ENCODE measurements at regions not wholly inside any gene's neighbourhood (a gene's known extent, or its start where the extent isn't known, plus 50 kb on each side); places are given as distances from the start of the nearest gene placed in this dataset.

- no peak for ATAC-seq (replicated peaks)
- no peak overlapping the region for H3K4me3 Mint-ChIP-seq
- no peaks in the 10 kb centered on the region for H3K4me1 Mint-ChIP-seq
- H3K9me3 Mint-ChIP-seq: peaks cover 3% of the 10 kb centered on the region
- H3K36me3 Mint-ChIP-seq (ENCODE audit: low read depth): no peaks in the 10 kb centered on the region
- H3K27me3 Mint-ChIP-seq: no peaks in the 10 kb centered on the region
- H3K27ac Mint-ChIP-seq: no peak overlapping the region
These were observed 570.6 kb upstream of the CLINT1 start for GRCh38 chr5:158429564-158429963.

- Mint-ChIP-seq H3K27me3 (peaks cover 10% of the 10 kb centered on the region), H3K9me3 (peaks cover 4% of the 10 kb centered on the region), H3K27ac (no peak overlapping the region), H3K36me3 (ENCODE audit: low read depth) (no peaks in the 10 kb centered on the region), H3K4me1 (no peaks in the 10 kb centered on the region), H3K4me3 (no peak overlapping the region)
- ATAC-seq (replicated peaks): no peak
These were observed 564.8 kb upstream of the CLINT1 start for GRCh38 chr5:158423623-158424200.

GRCh38 chr5:158422653-158423515, 563.9 kb upstream of the CLINT1 start:
- Mint-ChIP-seq H3K27me3 (peaks cover 10% of the 10 kb centered on the region), H3K27ac (no peak overlapping the region), H3K9me3 (peaks cover 4% of the 10 kb centered on the region), H3K36me3 (ENCODE audit: low read depth) (no peaks in the 10 kb centered on the region), H3K4me1 (no peaks in the 10 kb centered on the region), H3K4me3 (no peak overlapping the region)
- no peak for ATAC-seq (replicated peaks)

GRCh38 chr5:158421319-158421718, 562.4 kb upstream of the CLINT1 start:
- H3K36me3 Mint-ChIP-seq (ENCODE audit: low read depth): no peaks in the 10 kb centered on the region
- H3K27me3 Mint-ChIP-seq: peaks cover 10% of the 10 kb centered on the region
- peaks cover 4% of the 10 kb centered on the region for H3K9me3 Mint-ChIP-seq
- no peaks in the 10 kb centered on the region for H3K4me1 Mint-ChIP-seq
- no peak overlapping the region for H3K4me3 Mint-ChIP-seq
- ATAC-seq (replicated peaks): no peak
- H3K27ac Mint-ChIP-seq: no peak overlapping the region

- Mint-ChIP-seq H3K27me3 (peaks cover 14% of the 10 kb centered on the region), H3K36me3 (ENCODE audit: low read depth) (no peaks in the 10 kb centered on the region), H3K27ac (no peak overlapping the region), H3K4me3 (no peak overlapping the region), H3K4me1 (no peaks in the 10 kb centered on the region), H3K9me3 (peaks cover 4% of the 10 kb centered on the region)
- no peak for ATAC-seq (replicated peaks)
These were observed 560.2 kb upstream of the CLINT1 start for GRCh38 chr5:158419186-158419585.

GRCh38 chr5:158414780-158415179, 555.8 kb upstream of the CLINT1 start:
- no peak overlapping the region for H3K27ac Mint-ChIP-seq
- no peak overlapping the region for H3K4me3 Mint-ChIP-seq
- no peak for ATAC-seq (replicated peaks)
- no peaks in the 10 kb centered on the region for H3K9me3 Mint-ChIP-seq
- no peaks in the 10 kb centered on the region for H3K36me3 Mint-ChIP-seq (ENCODE audit: low read depth)
- peaks cover 14% of the 10 kb centered on the region for H3K27me3 Mint-ChIP-seq
- no peaks in the 10 kb centered on the region for H3K4me1 Mint-ChIP-seq

GRCh38 chr5:158414333-158414762, 555.4 kb upstream of the CLINT1 start:
- Mint-ChIP-seq H3K36me3 (ENCODE audit: low read depth) (no peaks in the 10 kb centered on the region), H3K27me3 (peaks cover 14% of the 10 kb centered on the region), H3K4me1 (no peaks in the 10 kb centered on the region), H3K27ac (no peak overlapping the region), H3K4me3 (no peak overlapping the region), H3K9me3 (no peaks in the 10 kb centered on the region)
- no peak for ATAC-seq (replicated peaks)

GRCh38 chr5:158413122-158413680, 554.3 kb upstream of the CLINT1 start:
- H3K27me3 Mint-ChIP-seq: peaks cover 14% of the 10 kb centered on the region
- no peaks in the 10 kb centered on the region for H3K4me1 Mint-ChIP-seq
- H3K9me3 Mint-ChIP-seq: no peaks in the 10 kb centered on the region
- no peak for ATAC-seq (replicated peaks)
- no peak overlapping the region for H3K4me3 Mint-ChIP-seq
- no peaks in the 10 kb centered on the region for H3K36me3 Mint-ChIP-seq (ENCODE audit: low read depth)
- H3K27ac Mint-ChIP-seq: no peak overlapping the region

- Mint-ChIP-seq H3K9me3 (no peaks in the 10 kb centered on the region), H3K36me3 (ENCODE audit: low read depth) (no peaks in the 10 kb centered on the region), H3K4me3 (no peak overlapping the region), H3K4me1 (no peaks in the 10 kb centered on the region), H3K27ac (no peak overlapping the region), H3K27me3 (peaks cover 13% of the 10 kb centered on the region)
- no peak for ATAC-seq (replicated peaks)
These were observed 552.0 kb upstream of the CLINT1 start for GRCh38 chr5:158410976-158411375.

GRCh38 chr5:158409507-158409906, 550.6 kb upstream of the CLINT1 start:
- Mint-ChIP-seq H3K36me3 (ENCODE audit: low read depth) (no peaks in the 10 kb centered on the region), H3K4me3 (no peak overlapping the region), H3K9me3 (no peaks in the 10 kb centered on the region), H3K27me3 (peaks cover 10% of the 10 kb centered on the region), H3K27ac (no peak overlapping the region), H3K4me1 (no peaks in the 10 kb centered on the region)
- ATAC-seq (replicated peaks): no peak

GRCh38 chr5:158407824-158408195, 548.9 kb upstream of the CLINT1 start:
- no peak for ATAC-seq (replicated peaks)
- H3K27ac Mint-ChIP-seq: no peak overlapping the region
- H3K4me1 Mint-ChIP-seq: no peaks in the 10 kb centered on the region
- no peak overlapping the region for H3K4me3 Mint-ChIP-seq
- no peaks in the 10 kb centered on the region for H3K36me3 Mint-ChIP-seq (ENCODE audit: low read depth)
- H3K9me3 Mint-ChIP-seq: peaks cover 4% of the 10 kb centered on the region
- H3K27me3 Mint-ChIP-seq: peaks cover 5% of the 10 kb centered on the region

- H3K9me3 Mint-ChIP-seq: peaks cover 4% of the 10 kb centered on the region
- no peaks in the 10 kb centered on the region for H3K36me3 Mint-ChIP-seq (ENCODE audit: low read depth)
- peaks cover 5% of the 10 kb centered on the region for H3K27me3 Mint-ChIP-seq
- H3K4me1 Mint-ChIP-seq: no peaks in the 10 kb centered on the region
- H3K4me3 Mint-ChIP-seq: no peak overlapping the region
- no peak overlapping the region for H3K27ac Mint-ChIP-seq
- peak; percentile 66 for ATAC-seq (replicated peaks)
These were observed 548.2 kb upstream of the CLINT1 start for GRCh38 chr5:158406884-158407823.

- Mint-ChIP-seq H3K4me1 (no peaks in the 10 kb centered on the region), H3K27me3 (peaks cover 5% of the 10 kb centered on the region), H3K4me3 (no peak overlapping the region), H3K27ac (no peak overlapping the region), H3K36me3 (ENCODE audit: low read depth) (no peaks in the 10 kb centered on the region), H3K9me3 (peaks cover 4% of the 10 kb centered on the region)
- ATAC-seq (replicated peaks): no peak
These were observed 539.6 kb upstream of the CLINT1 start for GRCh38 chr5:158398360-158399201.

All from activated T-helper 17 cell treated with anti-CD3 and anti-CD28 coated beads, Interleukin-2, amount 50 U/mL, for 72 hours (primary cell).